Endothelial cell of umbilical vein (primary cell): ENCODE measurements at regions not wholly inside any gene's neighbourhood (a gene's known extent, or its start where the extent isn't known, plus 50 kb on each side); places are given as distances from the start of the nearest gene placed in this dataset.

Experiments used
- BruUV-seq: library from RNA; stranded (reverse); fragments of 400-500 nt; replicated peaks from 2 replicates; lab custom pipeline; 2021; lab: Mats Ljungman, UMichigan
- CTCF ChIA-PET: fragments of 300-600, 350-600 bp; sonication (Branson Sonifier 250); formaldehyde crosslinking; loops from one replicate; lab custom pipeline; 2021; ENCODE audit warnings: antibody characterized with exemption, inconsistent platforms; lab: Charles Lee
- POLR2A ChIA-PET: fragments of 300-600, 350-600 bp; sonication (Branson Sonifier 250); formaldehyde crosslinking; loops from one replicate; lab custom pipeline; 2021; ENCODE audit warnings: antibody characterized with exemption, inconsistent platforms; lab: Charles Lee
- DNase-seq: peaks from one replicate; pipeline ENCODE4 v3.0.0-alpha.2; 2011; ENCODE audit warnings: low read depth, low spot score
- FAIRE-seq: peaks from 2 replicates; lab custom pipeline; 2011; peaks lifted over from hg19 to GRCh38; lab: Jason Lieb, UNC
- H2AFZ ChIP-seq: 2 replicates; pipeline ENCODE4 v1.6.0; 2012; ENCODE audit warnings: low read depth, low read length, control low read depth, inconsistent platforms
- H3K27ac ChIP-seq: 2 replicates; pipeline ENCODE4 v1.5.1; 2011; ENCODE audit warnings: low read depth, mild to moderate bottlenecking, control low read depth, low read length, moderate library complexity; ENCODE audit not compliant: insufficient read depth
- H3K27me3 ChIP-seq, 2 experiments: 2 replicates each; pipeline versions ENCODE4 v1.6.0 to v1.6.1; 2011; ENCODE audit warnings: low read length in 2 of 2, mixed read lengths in 1 of 2; ENCODE audit not compliant: control insufficient read depth in 2 of 2, insufficient read depth in 2 of 2
- H3K36me3 ChIP-seq, 2 experiments: 2 replicates in 1 of 2; 3 replicates in 1 of 2; pipeline ENCODE4 v1.5.1; 2011; ENCODE audit warnings: low read length in 2 of 2, mild to moderate bottlenecking in 1 of 2, moderate library complexity in 1 of 2; ENCODE audit not compliant: control insufficient read depth in 2 of 2, insufficient read depth in 2 of 2; ENCODE audit errors: extremely low read depth in 1 of 2
- H3K4me1 ChIP-seq: 3 replicates; pipeline ENCODE4 v1.5.1; 2011; ENCODE audit warnings: mild to moderate bottlenecking, low read length; ENCODE audit not compliant: control insufficient read depth, insufficient read depth; ENCODE audit errors: extremely low read depth
- H3K4me2 ChIP-seq: 2 replicates; pipeline ENCODE4 v1.6.1; 2011; ENCODE audit warnings: low read length, control low read depth, mixed read lengths; ENCODE audit not compliant: insufficient read depth
- H3K4me3 ChIP-seq, 3 experiments: fragments of 200-600 bp in 1 of 3; sonication (generic), shearing (Covaris generic) in 1 of 3; replicated peaks in 1 of 3; 2 replicates each; pipeline ENCODE4 v1.5.1; 2011 to 2016; ENCODE audit warnings: control low read depth in 3 of 3, low read length in 3 of 3, mild to moderate bottlenecking in 2 of 3, inconsistent platforms in 1 of 3, low read depth in 1 of 3, moderate library complexity in 1 of 3; ENCODE audit not compliant: insufficient read depth in 1 of 3
- H3K79me2 ChIP-seq: 2 replicates; pipeline ENCODE4 v1.6.0; 2012; ENCODE audit warnings: low read length, inconsistent platforms; ENCODE audit not compliant: control insufficient read depth, insufficient read depth
- H3K9ac ChIP-seq: replicated peaks from 2 replicates; pipeline ENCODE3; 2011; ENCODE audit warnings: low read length, control low read depth; ENCODE audit not compliant: insufficient read depth; ENCODE audit errors: extremely low read depth
- H3K9me1 ChIP-seq: replicated peaks from 3 replicates; pipeline ENCODE4 v1.6.0; 2011; ENCODE audit warnings: mild to moderate bottlenecking, low read length; ENCODE audit not compliant: control insufficient read depth, insufficient read depth; ENCODE audit errors: extremely low read depth
- H3K9me3 ChIP-seq: replicated peaks from 2 replicates; pipeline ENCODE4 v1.5.1; 2012; ENCODE audit warnings: low read length, inconsistent platforms; ENCODE audit not compliant: control insufficient read depth, insufficient read depth
- H4K20me1 ChIP-seq: replicated peaks from 2 replicates; pipeline ENCODE3; 2011; ENCODE audit warnings: mild to moderate bottlenecking, low read length; ENCODE audit not compliant: control insufficient read depth, insufficient read depth; ENCODE audit errors: extremely low read depth
- CTCF ChIP-seq, 2 donors: IDR thresholded peaks; 1 replicate in 1 of 2; 2 replicates in 1 of 2; pipeline ENCODE4 v1.5.1; 2011; ENCODE audit warnings: low read length in 2 of 2, mild to moderate bottlenecking in 2 of 2, moderate library complexity in 2 of 2, control low read depth in 1 of 2, inconsistent platforms in 1 of 2, low read depth in 1 of 2; ENCODE audit not compliant: insufficient read depth in 1 of 2; ENCODE audit errors: extremely low read depth in 1 of 2
- EZH2 ChIP-seq: IDR thresholded peaks from 2 replicates; pipeline ENCODE4 v1.6.1; 2012; ENCODE audit warnings: borderline replicate concordance, low read depth, mild to moderate bottlenecking, moderate library complexity, low read length, inconsistent platforms; ENCODE audit not compliant: severe bottlenecking
- FOS ChIP-seq: IDR thresholded peaks from 2 replicates; pipeline ENCODE4 v1.6.1; 2011; ENCODE audit warnings: mild to moderate bottlenecking, low read length, moderate library complexity, borderline replicate concordance; ENCODE audit not compliant: insufficient read depth
- GATA2 ChIP-seq: IDR thresholded peaks from 2 replicates; pipeline ENCODE4 v1.7.0; 2011; ENCODE audit warnings: low read depth, mild to moderate bottlenecking, moderate library complexity, mixed read lengths, low read length; ENCODE audit not compliant: insufficient read length, insufficient read depth
- JUN ChIP-seq: IDR thresholded peaks from 2 replicates; pipeline ENCODE4 v1.6.1; 2011; ENCODE audit warnings: borderline replicate concordance, low read depth; ENCODE audit not compliant: insufficient read length, insufficient read depth
- MAX ChIP-seq: IDR thresholded peaks from 2 replicates; pipeline ENCODE4 v1.6.1; 2011; ENCODE audit not compliant: insufficient read depth, insufficient read length
- MYC ChIP-seq: IDR thresholded peaks from one replicate; pipeline ENCODE4 v1.6.1; 2011; ENCODE audit warnings: mild to moderate bottlenecking, low read depth, low read length
- POLR2A ChIP-seq: IDR thresholded peaks from 2 replicates; pipeline ENCODE4 v1.6.1; 2012; ENCODE audit warnings: low read depth, mild to moderate bottlenecking, control low read depth, low read length
- POLR2AphosphoS5 ChIP-seq: IDR thresholded peaks from 2 replicates; pipeline ENCODE4 v1.6.1; 2012; ENCODE audit warnings: low read depth, mild to moderate bottlenecking, control low read depth, low read length, moderate library complexity; ENCODE audit not compliant: insufficient read depth
- dilution Hi-C: fragments of 300-500 bp; cut with MboI; formaldehyde crosslinking; loops from one replicate; pipeline ENCODE4 v1.15.0; 2019; ENCODE audit warnings: low sequenced_read_pairs; ENCODE audit not compliant: extremely low pct_ligation_motif_present
- intact Hi-C: fragments of 100-400 bp; cut with micrococcal nuclease; formaldehyde crosslinking; loops from one replicate; pipeline ENCODE4 v1.10.0; 2022

DNA sequence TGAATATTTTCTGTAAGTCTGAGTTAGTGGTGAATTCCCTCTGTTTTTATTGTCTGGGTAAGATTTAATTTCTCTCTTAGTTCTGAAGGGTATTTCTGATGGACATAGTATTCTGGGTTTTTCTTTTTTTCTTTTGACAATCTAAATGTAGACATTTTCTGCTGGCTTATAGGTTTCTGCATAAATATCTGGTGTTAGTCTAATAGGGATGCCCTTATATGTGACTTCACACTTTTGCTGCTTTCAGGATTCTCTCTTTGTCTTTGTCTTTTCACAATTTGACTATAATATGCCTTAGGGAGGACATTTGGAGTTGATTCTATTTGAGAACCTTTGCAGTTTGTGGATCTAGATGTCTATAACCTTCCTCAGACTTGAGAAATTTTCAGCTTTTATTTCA is 667.2 kb downstream of the EPHA7 start:
- intact Hi-C loops: no loop called here
- dilution Hi-C loops: no loop called here
- POLR2A ChIA-PET: no interaction called here
- DNase-seq: no peak
- H3K9me3 ChIP-seq: no peaks in the 10 kb centered on the region
- H2AFZ ChIP-seq: no peak overlapping the region
- no peaks in the 10 kb centered on the region for H3K79me2 ChIP-seq
- H3K27me3 ChIP-seq: no peaks in the 10 kb centered on the region
- BruUV-seq: no TSS peak
- H3K9me1 ChIP-seq: no peaks in the 10 kb centered on the region
- H3K36me3 ChIP-seq: no peaks in the 10 kb centered on the region
- no peak for TF ChIP-seq MAX
- H4K20me1 ChIP-seq: no peaks in the 10 kb centered on the region
- H3K4me3 ChIP-seq: no peak overlapping the region
- no peak overlapping the region for H3K27ac ChIP-seq
- no peak for FAIRE-seq
- H3K4me2 ChIP-seq: no peak overlapping the region
- H3K9ac ChIP-seq: no peak overlapping the region
- no peaks in the 10 kb centered on the region for H3K4me1 ChIP-seq
- CTCF ChIA-PET: no interaction called here

- Histone ChIP-seq H3K27ac (no peak overlapping the region), H3K4me3 (no peak overlapping the region), H4K20me1 (no peaks in the 10 kb centered on the region), H3K9me1 (no peaks in the 10 kb centered on the region), H3K79me2 (no peaks in the 10 kb centered on the region), H3K4me2 (no peak overlapping the region), H3K36me3 (no peaks in the 10 kb centered on the region), H3K9ac (no peak overlapping the region), H2AFZ (no peak overlapping the region), H3K27me3 (no peaks in the 10 kb centered on the region), H3K4me1 (no peaks in the 10 kb centered on the region), H3K9me3 (no peaks in the 10 kb centered on the region)
- no peak for DNase-seq
- no peak for FAIRE-seq
- TF ChIP-seq JUN (no peak), FOS (no peak), CTCF (IDR thresholded peaks at IDR 0.05; ENCODE audit: extremely low read depth in 1 of 2, insufficient read depth in 1 of 2, low read depth in 1 of 2, low read length in 2 of 2) (no peak), MYC (no peak), POLR2AphosphoS5 (no peak), MAX (no peak), EZH2 (no peak), POLR2A (no peak), GATA2 (no peak)
- dilution Hi-C loops: no loop called here
- BruUV-seq: no TSS peak
- POLR2A ChIA-PET: no interaction called here
- intact Hi-C loops: no loop called here
- CTCF ChIA-PET: interaction anchor here (0.9 kb wide), 1 partner anchor 63 kb away, joined by 3 read pairs; no protein-coding TSS in a partner anchor
Observed at GRCh38 chr6:92748131-92748530, 671.2 kb downstream of the EPHA7 start.
